ENCODE measurements at regions not wholly inside any gene's neighbourhood (a gene's known extent, or its start where the extent isn't known, plus 50 kb on each side); places are given as distances from the start of the nearest gene placed in this dataset.

DNA sequence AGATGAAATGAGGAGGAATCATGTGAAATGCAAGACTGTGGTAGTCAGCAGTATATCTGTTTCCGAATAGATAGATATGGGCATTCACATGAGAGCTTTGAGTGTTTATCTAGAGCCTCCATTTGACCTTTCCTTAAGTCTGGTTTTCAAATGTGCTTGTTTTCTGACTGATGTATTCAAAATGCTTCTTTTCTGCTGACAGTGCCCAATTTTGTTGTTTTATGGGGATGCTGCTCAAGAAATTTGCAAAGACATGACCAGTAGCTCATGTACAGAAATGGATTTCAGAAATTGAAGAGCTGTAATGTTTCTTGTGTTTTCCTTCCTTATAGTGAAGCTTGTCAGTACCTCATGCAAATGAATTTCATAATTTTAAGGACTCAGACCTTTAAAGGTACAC is 903.4 kb upstream of the CDH8 start:
- H3K27me3 ChIP-seq, result no peaks in the 10 kb centered on the region
- no peak for DNase-seq
- no peaks in the 10 kb centered on the region for H3K9me3 ChIP-seq
- no peaks in the 10 kb centered on the region for H3K36me3 ChIP-seq
- H3K4me3 ChIP-seq (ENCODE audit: low read depth, low read length), result no peak overlapping the region
- TF ChIP-seq, protein P1, sequence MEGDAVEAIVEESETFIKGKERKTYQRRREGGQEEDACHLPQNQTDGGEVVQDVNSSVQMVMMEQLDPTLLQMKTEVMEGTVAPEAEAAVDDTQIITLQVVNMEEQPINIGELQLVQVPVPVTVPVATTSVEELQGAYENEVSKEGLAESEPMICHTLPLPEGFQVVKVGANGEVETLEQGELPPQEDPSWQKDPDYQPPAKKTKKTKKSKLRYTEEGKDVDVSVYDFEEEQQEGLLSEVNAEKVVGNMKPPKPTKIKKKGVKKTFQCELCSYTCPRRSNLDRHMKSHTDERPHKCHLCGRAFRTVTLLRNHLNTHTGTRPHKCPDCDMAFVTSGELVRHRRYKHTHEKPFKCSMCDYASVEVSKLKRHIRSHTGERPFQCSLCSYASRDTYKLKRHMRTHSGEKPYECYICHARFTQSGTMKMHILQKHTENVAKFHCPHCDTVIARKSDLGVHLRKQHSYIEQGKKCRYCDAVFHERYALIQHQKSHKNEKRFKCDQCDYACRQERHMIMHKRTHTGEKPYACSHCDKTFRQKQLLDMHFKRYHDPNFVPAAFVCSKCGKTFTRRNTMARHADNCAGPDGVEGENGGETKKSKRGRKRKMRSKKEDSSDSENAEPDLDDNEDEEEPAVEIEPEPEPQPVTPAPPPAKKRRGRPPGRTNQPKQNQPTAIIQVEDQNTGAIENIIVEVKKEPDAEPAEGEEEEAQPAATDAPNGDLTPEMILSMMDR (IDR thresholded peaks at IDR 0.05; ENCODE audit: low read depth, low read length), result no peak
- no peaks in the 10 kb centered on the region for H3K4me1 ChIP-seq

DNA sequence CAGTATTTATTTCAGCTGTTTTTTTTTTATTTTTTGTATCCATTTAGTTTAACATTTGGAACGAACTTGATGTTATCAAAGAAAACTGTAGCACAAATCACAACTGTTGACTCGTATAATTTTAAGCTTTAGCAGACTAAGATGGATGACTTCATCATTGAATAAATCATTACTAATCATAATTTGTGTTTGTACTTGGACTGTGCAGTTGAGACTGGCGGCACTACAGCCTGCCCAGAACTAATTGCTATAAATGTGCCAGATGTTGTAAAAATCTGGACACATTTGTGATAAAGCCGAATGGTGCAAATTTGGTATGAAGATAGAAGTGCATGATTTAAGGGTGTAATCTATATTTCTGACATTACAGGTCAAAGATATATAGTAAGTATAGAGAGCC is 897.7 kb upstream of the CDH8 start:
- TF ChIP-seq, protein P1 (IDR thresholded peaks at IDR 0.05; ENCODE audit: low read depth, low read length), result no peak
- no peaks in the 10 kb centered on the region for H3K4me1 ChIP-seq
- H3K36me3 ChIP-seq, result no peaks in the 10 kb centered on the region
- no peak overlapping the region for H3K4me3 ChIP-seq (ENCODE audit: low read depth, low read length)
- H3K27me3 ChIP-seq, result no peaks in the 10 kb centered on the region
- no peaks in the 10 kb centered on the region for H3K9me3 ChIP-seq
- DNase-seq, result no peak

DNA sequence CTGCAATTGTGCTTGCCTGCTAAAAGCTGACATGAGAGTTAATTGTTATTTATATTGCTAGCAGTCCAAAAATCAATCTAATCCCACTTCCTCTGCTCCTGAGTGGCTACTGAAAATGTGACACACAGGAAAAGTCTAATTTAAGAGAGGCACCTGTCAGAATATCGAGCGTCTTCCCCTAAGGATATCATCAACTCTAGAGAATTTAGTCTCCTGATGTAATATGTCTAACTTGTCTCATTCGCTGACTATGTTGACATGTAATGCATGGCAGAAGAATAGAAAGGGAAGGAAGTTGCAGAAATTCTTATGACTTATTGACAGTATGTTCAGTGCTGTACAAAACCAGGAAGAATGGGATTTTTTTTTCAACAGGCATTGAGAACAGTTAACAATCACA is 893.4 kb upstream of the CDH8 start:
- H3K36me3 ChIP-seq, result no peaks in the 10 kb centered on the region
- H3K4me3 ChIP-seq (ENCODE audit: low read depth, low read length), result no peak overlapping the region
- H3K9me3 ChIP-seq, result no peaks in the 10 kb centered on the region
- TF ChIP-seq, protein P1 (IDR thresholded peaks at IDR 0.05; ENCODE audit: low read depth, low read length), result no peak
- DNase-seq, result no peak
- no peaks in the 10 kb centered on the region for H3K4me1 ChIP-seq
- no peaks in the 10 kb centered on the region for H3K27me3 ChIP-seq

DNA sequence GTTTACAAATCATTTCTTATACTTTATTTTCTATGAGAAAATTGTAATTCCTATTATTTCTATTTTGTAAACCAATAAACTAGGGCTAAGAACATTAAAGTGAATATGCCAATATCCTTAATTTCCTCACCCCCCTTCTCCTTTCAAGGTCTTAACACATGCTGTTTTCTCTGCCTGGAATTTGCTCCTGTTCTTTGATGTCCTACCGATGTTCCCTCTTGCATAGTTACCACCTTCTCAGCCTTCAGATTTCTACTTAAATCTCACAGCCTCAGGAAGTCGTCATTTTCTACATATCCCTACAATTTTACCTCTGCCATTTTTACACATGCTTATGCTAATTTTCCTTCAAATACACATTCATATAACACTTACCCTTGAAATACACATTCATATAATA is 890.9 kb upstream of the CDH8 start:
- Histone ChIP-seq H3K36me3 (no peaks in the 10 kb centered on the region), H3K4me3 (ENCODE audit: low read depth, low read length) (no peak overlapping the region), H3K4me1 (no peaks in the 10 kb centered on the region), H3K27me3 (no peaks in the 10 kb centered on the region), H3K9me3 (no peaks in the 10 kb centered on the region)
- TF ChIP-seq, protein P1 (IDR thresholded peaks at IDR 0.05; ENCODE audit: low read depth, low read length), result no peak
- DNase-seq, result no peak

DNA sequence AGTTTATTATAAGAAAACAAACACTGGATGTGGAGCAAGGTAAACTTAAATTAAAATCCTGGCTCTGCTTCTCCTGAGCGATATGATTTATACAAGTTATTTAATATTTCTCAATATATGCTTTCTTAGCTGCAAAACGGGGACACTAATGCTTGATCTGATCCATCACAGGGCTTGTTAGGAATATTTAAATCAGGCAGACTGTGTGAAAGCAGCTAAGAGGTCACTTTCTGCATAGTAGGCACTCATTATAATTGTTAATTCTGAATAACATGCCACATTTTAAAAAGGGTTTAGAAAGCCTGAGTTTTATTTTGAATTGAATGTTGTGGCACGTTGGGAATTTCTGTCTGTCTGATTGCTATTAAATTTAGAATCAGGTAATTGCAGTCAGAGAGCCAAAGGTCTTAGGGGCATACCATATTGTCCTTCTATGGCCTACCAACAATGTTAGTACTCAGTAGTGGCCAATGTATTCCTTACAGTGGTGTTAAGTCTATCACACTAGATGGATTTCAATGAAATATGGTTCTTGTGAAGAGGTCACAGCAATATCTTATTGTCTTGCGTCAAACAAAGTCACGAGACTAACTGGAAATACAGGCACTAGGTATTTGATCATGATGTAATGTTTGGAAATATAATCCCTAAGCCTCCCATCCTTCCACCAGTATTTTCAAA is 890.0 kb upstream of the CDH8 start:
- Histone ChIP-seq H3K36me3 (no peaks in the 10 kb centered on the region), H3K27me3 (no peaks in the 10 kb centered on the region), H3K4me1 (no peaks in the 10 kb centered on the region), H3K4me3 (ENCODE audit: low read depth, low read length) (no peak overlapping the region), H3K9me3 (no peaks in the 10 kb centered on the region)
- DNase-seq, result no peak
- TF ChIP-seq, protein P1 (IDR thresholded peaks at IDR 0.05; ENCODE audit: low read depth, low read length), result no peak

DNA sequence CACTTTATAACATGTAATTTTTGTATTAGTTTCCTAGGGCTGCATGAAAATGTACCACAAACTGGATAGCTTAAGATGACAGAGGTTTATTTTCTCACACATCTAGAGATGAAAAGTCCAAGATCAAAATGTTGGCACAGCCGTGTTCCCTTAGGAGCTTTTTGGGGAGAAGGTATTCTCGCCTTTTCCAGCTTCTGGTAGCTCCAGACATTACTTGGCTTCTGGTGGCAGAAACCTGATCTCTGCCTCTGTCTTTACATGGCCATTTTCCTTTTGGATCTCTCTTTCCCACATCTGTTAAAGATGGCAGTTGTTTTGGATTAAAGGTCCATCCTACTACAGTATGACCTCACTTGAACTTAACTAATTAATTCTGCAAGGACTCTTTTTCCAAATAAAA is 885.7 kb upstream of the CDH8 start:
- Histone ChIP-seq H3K27me3 (no peaks in the 10 kb centered on the region), H3K4me1 (no peaks in the 10 kb centered on the region), H3K36me3 (no peaks in the 10 kb centered on the region), H3K4me3 (ENCODE audit: low read depth, low read length) (no peak overlapping the region), H3K9me3 (no peaks in the 10 kb centered on the region; the same call in 1 of the 2 replicates)
- no peak for DNase-seq
- TF ChIP-seq, protein P1 (IDR thresholded peaks at IDR 0.05; ENCODE audit: low read depth, low read length), result no peak
